SU-DHL-6 (cell line): ENCODE measurements at regions not wholly inside any gene's neighbourhood (a gene's known extent, or its start where the extent isn't known, plus 50 kb on each side); places are given as distances from the start of the nearest gene placed in this dataset.
"Not testable (repeated sequence)": the region's sequence is repeated elsewhere in the genome, so short reads cannot be mapped to it uniquely, and the experiment has no call there.

ENCODE experiments used
- H2AFZ ChIP-seq: fragments of 200-600 bp; sonication (generic); 2 replicates; pipeline ENCODE4 v1.6.1; 2014; ENCODE audit warnings: low read depth, mild to moderate bottlenecking, moderate library complexity, mixed read lengths, antibody characterized with exemption, low read length; ENCODE audit not compliant: severe bottlenecking
- H3F3A ChIP-seq: fragments of 200-600 bp; shearing (Covaris generic); 2 replicates; pipeline ENCODE4 v1.6.0; 2016; ENCODE audit warnings: antibody characterized with exemption, mild to moderate bottlenecking; ENCODE audit not compliant: insufficient read depth
- H3K27ac ChIP-seq: fragments of 200-600 bp; sonication (generic); 2 replicates; pipeline ENCODE4 v1.5.1; 2016; ENCODE audit warnings: low read depth, mild to moderate bottlenecking, low read length, moderate library complexity, mixed read lengths
- H3K27me3 ChIP-seq: fragments of 200-600 bp; sonication (generic), shearing (Covaris generic); 2 replicates; pipeline ENCODE4 v1.6.0; 2014; ENCODE audit warnings: mild to moderate bottlenecking, low read length
- H3K36me3 ChIP-seq: fragments of 200-600 bp; sonication (generic); 2 replicates; pipeline ENCODE4 v1.6.1; 2014; ENCODE audit warnings: mild to moderate bottlenecking, low read length, mixed read lengths
- H3K4me2 ChIP-seq: fragments of 300-600, 200-600 bp; shearing (Covaris generic), sonication (generic); 2 replicates; pipeline ENCODE4 v1.6.0; 2014; ENCODE audit warnings: low read length, low read depth, mild to moderate bottlenecking; ENCODE audit not compliant: poor library complexity, severe bottlenecking
- H3K4me3 ChIP-seq: fragments of 200-600 bp; sonication (generic); 2 replicates; pipeline ENCODE4 v1.5.1; 2014; ENCODE audit warnings: antibody characterized with exemption, low read length, mild to moderate bottlenecking, mixed read lengths; ENCODE audit not compliant: insufficient read depth, poor library complexity, severe bottlenecking
- H3K79me2 ChIP-seq: fragments of 200-600 bp; sonication (generic); 2 replicates; pipeline ENCODE4 v1.6.1; 2014; ENCODE audit warnings: mild to moderate bottlenecking, low read length, moderate library complexity; ENCODE audit not compliant: insufficient read depth
- H3K9ac ChIP-seq: fragments of 200-600 bp; sonication (generic); 2 replicates; pipeline ENCODE4 v1.7.0; 2014; ENCODE audit warnings: mild to moderate bottlenecking, low read length
- H3K9me2 ChIP-seq: fragments of 200-600 bp; sonication (generic); replicated peaks from 2 replicates; pipeline ENCODE4 v1.6.1; 2014; ENCODE audit warnings: low read length; ENCODE audit not compliant: insufficient read depth
- H3K9me3 ChIP-seq: fragments of 200-600 bp; sonication (generic); 2 replicates; pipeline ENCODE4 v1.6.1; 2014; ENCODE audit warnings: low read length, mixed read lengths; ENCODE audit not compliant: insufficient read depth
- H4K20me1 ChIP-seq: fragments of 200-600 bp; sonication (generic); 2 replicates; pipeline ENCODE4 v1.6.1; 2014; ENCODE audit warnings: low read depth, mild to moderate bottlenecking, antibody characterized with exemption, low read length, moderate library complexity, mixed read lengths

DNA sequence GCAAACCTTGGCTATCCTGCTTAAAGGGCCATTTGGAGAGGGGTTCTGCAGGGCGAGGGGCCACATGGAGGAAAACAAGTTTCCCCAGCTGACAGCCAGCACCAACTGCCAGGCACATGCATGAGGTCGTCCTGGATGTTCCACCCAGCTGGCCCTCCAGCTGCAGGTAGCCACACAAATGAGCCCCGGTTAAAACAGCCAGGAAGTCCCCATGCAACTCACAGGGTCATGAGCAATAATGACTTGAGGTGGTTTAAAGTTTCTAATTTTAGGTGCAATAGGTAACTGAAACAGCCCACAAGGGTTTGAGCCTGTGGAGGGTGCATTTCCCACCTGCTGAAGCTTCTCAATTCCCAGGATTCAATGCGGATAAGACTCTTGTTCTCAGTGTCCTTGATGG is 160.8 kb upstream of the CCZ1B start:
- H3K36me3 ChIP-seq, H3F3A ChIP-seq, H2AFZ ChIP-seq, H3K79me2 ChIP-seq, H4K20me1 ChIP-seq, H3K4me2 ChIP-seq, H3K9me3 ChIP-seq, H3K27ac ChIP-seq, H3K9ac ChIP-seq, H3K4me3 ChIP-seq, H3K9me2 ChIP-seq, H3K27me3 ChIP-seq: not testable (repeated sequence)

DNA sequence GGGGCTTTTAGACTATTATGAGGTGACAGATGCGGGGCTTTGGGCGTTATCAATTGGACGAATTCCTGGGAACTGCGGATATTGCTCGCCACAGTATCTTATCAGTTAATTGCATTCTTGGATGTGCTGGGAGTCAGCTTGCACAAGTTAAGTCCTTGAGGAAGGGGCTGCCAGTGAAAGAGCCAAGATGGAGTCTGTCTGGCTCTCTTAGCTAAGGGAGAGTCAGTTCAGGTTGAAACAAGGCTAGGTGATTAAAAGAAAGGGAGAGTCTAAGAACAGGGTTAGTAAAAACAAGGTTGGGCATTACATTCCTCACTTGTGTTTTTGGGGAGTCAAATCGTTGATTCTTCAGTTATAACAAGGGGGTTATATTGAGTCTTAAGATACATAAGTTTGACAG is 162.5 kb upstream of the CCZ1B start:
- H4K20me1 ChIP-seq, H3K79me2 ChIP-seq, H2AFZ ChIP-seq, H3K9me3 ChIP-seq, H3K4me3 ChIP-seq, H3K9me2 ChIP-seq, H3F3A ChIP-seq, H3K36me3 ChIP-seq, H3K27me3 ChIP-seq, H3K27ac ChIP-seq, H3K4me2 ChIP-seq, H3K9ac ChIP-seq: not testable (repeated sequence)

DNA sequence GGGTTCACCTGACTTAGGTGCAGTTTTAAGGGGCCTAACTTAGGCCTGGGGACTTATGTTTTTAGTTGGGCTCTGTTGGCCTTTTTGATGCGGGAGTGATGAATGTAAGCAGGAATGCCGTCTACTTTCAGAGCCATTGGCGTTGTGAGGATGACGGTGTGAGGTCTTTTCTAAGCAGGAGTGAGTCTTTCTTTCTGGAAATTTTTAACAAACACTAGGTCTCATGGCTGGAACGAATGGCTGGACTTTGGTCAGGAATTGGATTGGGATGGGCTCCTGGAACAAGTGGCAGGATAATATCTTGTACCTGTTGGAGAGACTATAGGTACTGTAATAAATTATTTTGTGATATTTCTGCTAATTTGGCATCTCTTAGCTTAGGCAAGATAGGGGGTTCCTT is 163.9 kb upstream of the CCZ1B start:
- not testable (repeated sequence) for H3K4me3 ChIP-seq, H3K36me3 ChIP-seq, H3K9ac ChIP-seq, H3F3A ChIP-seq, H4K20me1 ChIP-seq, H2AFZ ChIP-seq, H3K9me2 ChIP-seq, H3K9me3 ChIP-seq, H3K79me2 ChIP-seq, H3K27ac ChIP-seq, H3K4me2 ChIP-seq, H3K27me3 ChIP-seq

DNA sequence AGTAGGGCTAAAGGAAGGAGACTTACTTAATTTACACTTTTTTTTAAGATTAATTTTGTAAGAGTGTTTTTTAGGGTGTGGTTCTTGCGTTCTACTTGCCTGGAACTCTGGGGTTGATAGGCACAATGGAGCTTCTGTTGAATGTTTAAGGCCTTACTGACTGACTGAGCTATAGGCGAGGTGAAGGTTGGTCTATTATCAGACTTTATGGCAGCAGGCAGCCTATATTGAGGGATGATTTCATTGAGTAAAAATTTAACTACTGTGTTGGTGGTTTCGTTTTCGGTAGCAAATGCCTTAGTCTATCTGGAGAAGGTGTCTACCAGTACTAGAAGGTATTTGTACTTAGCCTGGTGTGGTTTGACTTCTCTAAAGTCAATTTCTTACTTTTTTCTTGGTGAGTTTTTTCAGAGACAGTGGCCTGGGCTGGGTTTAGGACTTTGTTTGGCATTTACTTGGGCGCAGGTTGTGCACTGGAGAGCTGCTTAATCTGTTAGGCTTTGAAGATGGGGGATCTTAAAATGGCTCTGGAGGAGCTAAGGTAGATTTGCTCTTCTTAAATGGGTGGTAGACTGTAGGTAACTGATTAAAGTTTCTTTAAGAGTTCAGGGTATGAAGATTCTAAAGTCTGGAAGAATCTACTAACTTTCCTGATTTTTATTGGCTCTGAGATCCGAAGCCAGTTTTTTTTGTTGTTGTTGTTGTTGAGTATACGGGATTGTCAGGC is 164.5 kb upstream of the CCZ1B start:
- H3K36me3 ChIP-seq, H2AFZ ChIP-seq, H4K20me1 ChIP-seq, H3K4me3 ChIP-seq, H3K9me2 ChIP-seq, H3K9ac ChIP-seq, H3K79me2 ChIP-seq, H3K27me3 ChIP-seq, H3F3A ChIP-seq, H3K4me2 ChIP-seq, H3K27ac ChIP-seq, H3K9me3 ChIP-seq: not testable (repeated sequence)

DNA sequence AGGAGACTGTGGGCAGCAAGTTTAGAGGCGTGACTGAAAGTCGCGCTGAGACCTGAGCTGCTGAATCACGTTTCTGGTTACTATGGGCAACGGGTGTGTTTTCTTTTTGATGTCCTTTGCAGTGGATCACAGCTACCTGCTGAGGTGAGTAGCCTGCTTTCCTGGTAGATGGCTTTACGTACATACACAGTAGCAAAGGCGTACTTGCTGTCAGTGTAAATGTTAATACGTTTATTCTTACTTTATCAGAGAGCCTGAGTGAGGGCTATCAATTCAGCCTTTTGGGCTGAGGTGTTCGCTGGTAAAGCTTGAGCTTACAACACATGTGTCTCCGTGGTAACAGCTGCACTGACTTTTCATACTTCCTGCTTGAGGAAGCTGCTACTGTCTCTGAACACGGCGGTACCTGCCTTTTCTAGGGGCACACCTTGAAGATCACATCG is 165.1 kb upstream of the CCZ1B start:
- H3K4me3 ChIP-seq: not testable (repeated sequence)

DNA sequence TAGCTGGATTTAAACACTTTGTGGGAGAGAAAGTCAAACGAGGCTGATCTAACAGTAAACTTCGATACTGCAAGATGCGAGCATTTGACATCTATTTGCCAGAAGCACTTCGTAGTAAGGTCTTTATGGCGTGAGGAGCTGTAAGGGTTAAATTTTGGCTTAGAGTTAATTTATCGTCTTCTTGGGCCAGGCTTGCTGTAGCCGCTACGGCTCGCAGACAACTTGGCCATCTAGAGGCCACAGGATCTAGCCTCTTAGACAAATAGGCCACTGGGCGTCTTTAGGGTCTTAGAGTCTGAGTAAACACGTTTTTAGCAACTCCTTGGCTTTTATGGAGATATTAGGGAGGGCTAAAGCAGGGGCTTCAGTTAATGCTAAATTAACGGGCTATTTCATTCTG is 165.6 kb upstream of the CCZ1B start:
- H3K27ac ChIP-seq, H3K9me3 ChIP-seq, H3K4me3 ChIP-seq, H3K36me3 ChIP-seq, H3K4me2 ChIP-seq, H3K9ac ChIP-seq, H3K27me3 ChIP-seq, H2AFZ ChIP-seq, H4K20me1 ChIP-seq, H3F3A ChIP-seq, H3K9me2 ChIP-seq, H3K79me2 ChIP-seq: not testable (repeated sequence)

More for the DNA sequence above, 165.1 kb upstream of the CCZ1B start:
- not testable (repeated sequence) for H3K9me2 ChIP-seq, H3K27me3 ChIP-seq, H3K9ac ChIP-seq, H3F3A ChIP-seq, H4K20me1 ChIP-seq, H3K4me2 ChIP-seq, H2AFZ ChIP-seq, H3K9me3 ChIP-seq, H3K79me2 ChIP-seq, H3K27ac ChIP-seq, H3K36me3 ChIP-seq

DNA sequence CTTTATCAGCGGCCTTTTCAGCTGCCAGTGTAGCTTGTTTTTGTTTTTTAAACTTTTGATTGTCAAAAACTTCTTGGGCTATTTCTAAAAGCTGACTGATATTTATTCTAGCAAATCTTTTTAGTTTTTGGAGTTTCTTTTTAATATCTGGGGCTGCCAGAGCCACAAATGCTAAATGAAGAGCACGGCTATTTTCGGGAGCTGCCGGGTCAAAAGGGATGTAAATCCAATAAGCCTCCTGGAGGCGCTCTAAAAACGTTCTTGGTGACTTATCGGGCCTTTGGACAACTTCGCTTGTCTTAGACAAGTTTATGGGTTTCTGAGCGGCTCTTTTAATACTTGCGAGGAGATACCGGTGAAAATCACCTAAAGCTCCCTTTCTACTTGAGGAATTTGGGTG is 166.1 kb upstream of the CCZ1B start:
- not testable (repeated sequence) for H3K4me3 ChIP-seq, H3K9ac ChIP-seq, H3F3A ChIP-seq, H2AFZ ChIP-seq, H3K9me3 ChIP-seq, H3K27me3 ChIP-seq, H4K20me1 ChIP-seq, H3K36me3 ChIP-seq, H3K27ac ChIP-seq, H3K79me2 ChIP-seq, H3K4me2 ChIP-seq, H3K9me2 ChIP-seq

DNA sequence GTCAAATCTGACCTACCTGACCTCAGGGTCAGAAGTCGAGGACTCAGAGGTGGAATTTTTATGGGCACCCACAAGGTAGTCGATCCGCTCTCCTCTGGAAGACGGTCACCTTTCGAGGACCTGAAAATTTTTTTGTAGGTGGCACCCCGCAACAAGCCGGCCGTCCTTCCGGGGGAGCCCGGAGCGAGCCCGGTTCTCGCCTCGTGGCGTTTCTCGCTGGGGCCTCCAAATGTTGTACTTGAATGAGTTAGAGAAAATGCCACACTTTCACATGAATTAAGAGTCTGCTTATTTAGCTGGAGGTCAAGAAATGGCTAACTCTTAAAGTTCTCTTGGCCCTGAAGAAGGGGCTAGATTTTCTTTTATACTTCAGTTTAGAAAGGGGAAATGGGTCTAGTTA is 169.0 kb upstream of the CCZ1B start:
- H3K9ac ChIP-seq, H3K9me2 ChIP-seq, H3K27me3 ChIP-seq, H4K20me1 ChIP-seq, H2AFZ ChIP-seq, H3K36me3 ChIP-seq, H3K4me2 ChIP-seq, H3K27ac ChIP-seq, H3K9me3 ChIP-seq, H3K79me2 ChIP-seq, H3K4me3 ChIP-seq, H3F3A ChIP-seq: not testable (repeated sequence)
